Right lung (tissue), 2 donors: ENCODE measurements at regions not wholly inside any gene's neighbourhood (a gene's known extent, or its start where the extent isn't known, plus 50 kb on each side); places are given as distances from the start of the nearest gene placed in this dataset.

ENCODE experiments used
- DNase-seq, 2 donors: peaks; one replicate each; pipeline ENCODE4 v3.0.0-alpha.2; 2013

DNA sequence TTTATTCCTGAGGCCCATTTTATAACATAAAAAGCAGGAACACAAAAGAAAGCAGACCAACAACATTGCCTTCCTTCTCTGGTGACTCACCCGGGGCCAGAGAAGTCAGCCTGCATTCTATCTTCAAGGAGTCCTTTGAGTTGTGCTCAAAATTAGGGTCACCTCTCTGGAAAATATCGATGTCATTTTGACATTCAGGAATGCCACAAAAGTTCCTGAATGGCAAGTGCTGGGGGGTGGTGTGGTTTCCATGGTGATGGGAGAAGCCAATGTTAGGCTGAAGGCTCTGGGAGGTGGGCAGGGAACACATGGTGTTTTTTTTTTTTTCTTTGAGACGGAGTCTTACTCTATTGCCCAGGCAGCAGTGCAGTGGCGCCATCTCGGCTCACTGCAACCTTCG, 159.6 kb downstream of the HAPSTR1 start:
- no peak for DNase-seq

DNA sequence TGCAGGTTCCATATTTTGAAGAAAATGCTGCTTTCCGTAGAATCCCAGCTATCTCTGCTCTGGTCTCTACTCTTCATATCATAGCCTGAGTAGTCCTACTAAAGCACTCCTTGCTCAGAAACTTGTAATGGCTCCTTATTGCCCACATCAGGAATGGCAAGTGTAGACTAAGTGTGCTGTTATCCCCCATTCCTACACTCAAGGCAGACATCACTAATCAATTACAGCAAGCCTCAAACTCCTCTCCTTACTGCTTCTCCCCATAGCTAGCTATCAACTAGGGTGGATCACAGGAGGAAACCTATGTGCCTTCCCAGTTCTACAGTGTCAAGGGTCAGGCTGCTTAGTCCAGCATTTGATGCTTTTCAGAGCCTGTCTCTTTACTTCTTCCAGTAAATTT, 163.4 kb downstream of the HAPSTR1 start:
- DNase-seq = no peak

DNA sequence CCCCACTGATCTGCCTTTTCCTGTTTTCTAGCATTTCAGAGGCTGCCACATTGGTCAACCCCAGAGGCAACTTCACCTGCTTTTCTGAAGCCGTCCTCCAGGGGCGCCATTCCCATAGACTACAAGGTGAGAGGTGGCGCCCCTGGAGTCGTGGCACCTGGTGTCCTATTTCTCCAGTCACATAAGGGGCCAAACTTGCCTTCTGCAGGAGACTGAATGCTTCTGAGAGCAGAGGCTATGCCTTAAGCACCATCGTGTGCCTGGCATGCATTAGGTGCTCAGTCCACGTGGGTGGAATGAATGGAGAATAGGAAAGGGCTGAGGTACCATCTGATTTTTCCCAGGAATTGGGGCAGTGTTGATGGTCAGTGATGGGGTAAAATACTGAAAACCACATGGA, 164.8 kb downstream of the HAPSTR1 start:
- DNase-seq = no peak

DNA sequence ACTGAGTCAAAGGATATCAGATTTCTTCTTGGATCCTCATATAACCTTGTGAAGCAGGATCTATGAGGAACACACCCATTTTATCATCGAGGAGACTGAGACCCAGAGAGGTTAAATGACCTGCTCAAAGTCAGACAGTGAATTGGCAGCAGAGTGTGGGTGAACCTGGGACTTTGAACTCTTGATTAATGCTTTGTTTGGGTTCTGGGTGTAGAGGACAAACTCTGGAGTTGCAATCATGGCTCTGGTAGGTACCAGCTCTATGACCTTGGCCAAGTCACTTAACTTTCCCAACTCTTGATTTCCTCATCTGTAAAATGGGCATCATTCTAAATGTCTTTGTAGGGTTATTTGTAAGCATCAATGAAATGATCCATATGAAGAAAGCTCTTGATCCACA, 166.4 kb downstream of the HAPSTR1 start:
- DNase-seq = no peak

DNA sequence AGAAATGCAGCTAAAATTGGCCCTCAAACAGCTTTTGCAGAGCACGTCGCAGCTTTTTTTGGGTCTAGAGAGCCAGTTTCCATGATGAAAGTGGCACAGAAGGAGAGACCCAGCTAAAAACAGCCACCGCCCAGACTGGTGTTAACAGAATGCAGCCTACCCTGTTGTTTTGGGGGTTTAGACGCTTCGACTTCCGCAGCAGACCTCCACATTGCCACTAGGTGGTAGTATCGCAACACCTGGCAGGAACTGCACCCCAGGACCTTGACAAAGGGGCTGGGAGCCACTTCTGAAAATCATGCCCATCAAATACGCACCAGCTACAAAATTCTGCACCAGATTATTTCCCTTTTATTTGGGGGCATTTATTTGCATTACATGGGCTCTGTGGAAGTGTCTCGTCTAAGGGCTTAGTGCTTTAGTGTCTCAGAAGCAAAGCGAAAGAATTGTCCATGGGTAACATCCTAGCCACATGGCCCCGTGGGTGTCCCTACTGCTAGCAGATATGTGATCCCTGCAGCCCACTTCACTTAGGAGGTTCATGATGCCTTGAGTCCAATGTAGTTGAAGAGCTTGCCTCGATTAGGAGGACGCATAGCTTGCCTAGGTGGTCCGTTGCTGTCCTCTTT, 167.1 kb downstream of the HAPSTR1 start:
- peak in 1 of 2 donors; percentile 23 for DNase-seq

DNA sequence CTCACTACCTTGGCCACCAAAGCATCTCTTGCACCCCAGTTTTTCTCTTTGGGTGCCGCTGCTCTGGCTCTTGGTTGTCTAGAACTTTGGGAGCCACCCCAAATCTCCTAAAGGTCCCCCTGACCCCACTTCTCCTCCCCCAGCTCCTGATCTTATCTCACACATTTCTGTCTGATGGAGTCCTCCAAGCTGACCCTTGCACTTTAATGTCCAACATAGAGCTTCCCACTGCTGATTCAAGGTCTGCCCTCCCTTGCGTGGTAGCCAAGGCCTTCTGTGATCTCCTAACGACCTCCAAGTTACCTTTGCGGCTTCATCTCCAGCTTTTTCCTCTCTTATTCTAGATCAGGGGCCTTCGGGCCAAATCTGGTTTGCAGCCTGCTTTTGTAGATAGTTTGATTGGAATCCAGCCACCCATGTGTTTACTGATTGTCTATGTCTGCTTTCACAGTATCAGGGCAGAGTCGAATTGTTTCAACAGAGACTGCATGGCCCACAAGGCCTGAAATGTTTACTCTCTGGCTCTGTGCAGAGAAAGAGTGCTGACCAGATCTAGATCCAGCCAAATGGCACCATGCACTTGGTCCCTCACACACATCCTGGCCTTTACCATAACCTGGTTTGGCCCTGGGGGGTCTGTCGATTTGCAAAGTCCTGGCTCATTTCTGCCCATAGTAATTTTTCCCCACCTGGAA, 168.6 kb downstream of the HAPSTR1 start:
- peak in 1 of 2 donors; percentile 19 for DNase-seq

DNA sequence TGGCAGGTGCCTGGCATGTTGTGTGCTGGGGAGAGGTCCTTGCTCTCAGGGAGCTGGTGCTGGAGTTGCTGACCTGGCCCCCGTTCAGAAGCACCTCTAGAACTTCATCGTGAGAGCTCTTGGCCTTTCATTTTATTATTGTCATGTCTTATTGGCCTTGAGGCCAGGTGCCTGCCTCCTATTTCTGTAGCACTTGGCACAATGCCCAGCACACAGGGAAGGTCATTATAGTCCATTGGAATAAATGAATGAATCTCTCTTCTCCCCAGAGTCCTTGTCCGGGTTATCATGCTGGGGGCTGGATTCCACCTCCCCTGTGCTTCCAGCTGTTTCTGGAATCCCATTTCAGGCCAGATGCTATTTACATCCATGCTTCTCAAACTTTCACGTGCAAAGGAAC, 169.2 kb downstream of the HAPSTR1 start:
- DNase-seq = no peak

DNA sequence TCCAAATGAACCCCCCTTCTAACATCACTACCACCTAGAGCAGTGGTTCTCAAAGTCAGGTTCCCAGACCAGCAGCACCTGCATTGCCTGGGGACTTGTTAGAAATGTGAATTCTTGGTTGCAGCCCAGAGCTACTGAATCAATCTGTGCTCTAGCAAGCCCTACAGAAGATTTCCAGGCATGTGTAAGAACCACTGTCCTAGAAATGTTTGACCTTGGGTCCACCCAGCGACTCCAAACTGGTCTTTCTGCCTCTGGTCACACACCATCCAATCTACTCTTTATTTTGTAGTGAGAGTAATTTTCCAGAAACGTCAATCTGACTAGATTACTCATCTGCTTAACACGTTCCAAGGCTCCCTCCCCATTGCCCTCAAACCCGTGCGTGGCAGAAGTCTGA, 169.9 kb downstream of the HAPSTR1 start:
- DNase-seq = no peak

DNA sequence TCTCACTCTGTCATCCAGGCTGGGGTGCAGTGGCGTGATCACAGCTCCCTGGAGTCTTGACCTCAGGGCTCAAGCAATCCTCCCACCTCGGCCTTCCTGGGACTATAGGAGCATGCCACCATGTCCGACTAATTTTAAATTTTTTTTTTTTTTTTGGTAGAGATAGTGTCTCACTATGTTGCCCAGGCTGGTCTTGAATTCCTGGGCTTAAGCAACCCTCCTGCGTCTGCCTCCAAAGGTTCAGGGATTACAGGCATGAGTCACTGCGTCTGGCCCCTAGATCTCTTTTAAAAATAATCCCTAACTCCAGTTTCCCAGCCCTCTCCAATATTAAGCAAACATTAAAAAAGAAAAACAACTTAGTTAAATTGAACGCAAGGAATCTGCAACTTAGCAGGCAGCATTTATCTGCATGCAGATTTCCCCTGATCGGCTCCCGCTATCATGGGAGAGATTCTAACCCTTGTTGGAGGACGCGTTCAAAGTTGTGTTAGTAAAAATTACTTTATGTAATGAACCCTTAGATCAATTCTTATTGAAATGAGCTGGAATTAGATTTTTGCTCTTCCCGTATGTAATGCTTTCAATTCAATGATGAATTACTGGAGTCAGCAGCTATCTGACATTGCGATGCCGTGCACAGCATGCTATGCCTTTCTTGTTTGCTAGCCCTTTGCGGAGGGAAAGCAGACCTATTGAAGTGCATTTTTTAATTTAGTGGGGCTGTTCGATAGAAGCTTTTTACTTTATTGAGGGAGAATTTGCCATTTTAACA, 171.7 kb downstream of the HAPSTR1 start:
- DNase-seq = no peak

DNA sequence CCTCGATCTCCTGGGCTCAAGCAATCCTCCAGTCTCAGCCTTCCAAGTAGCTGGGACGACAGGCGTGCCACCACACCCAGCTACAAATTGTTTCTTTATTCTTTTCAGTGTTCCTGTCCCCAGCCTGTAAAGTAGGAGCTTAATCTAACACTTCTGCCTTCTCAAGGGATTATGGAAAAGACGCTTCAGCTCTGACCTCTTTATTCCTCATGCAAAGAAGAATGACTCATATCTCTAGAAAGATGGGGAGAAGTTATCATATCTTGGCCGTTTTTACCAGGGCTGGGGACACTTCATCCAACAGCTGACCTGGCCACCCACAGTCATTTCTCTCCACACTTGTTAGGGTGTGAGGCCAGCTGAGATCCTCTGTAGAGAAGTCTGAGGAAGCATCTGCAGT, 172.6 kb downstream of the HAPSTR1 start:
- DNase-seq = no peak

DNA sequence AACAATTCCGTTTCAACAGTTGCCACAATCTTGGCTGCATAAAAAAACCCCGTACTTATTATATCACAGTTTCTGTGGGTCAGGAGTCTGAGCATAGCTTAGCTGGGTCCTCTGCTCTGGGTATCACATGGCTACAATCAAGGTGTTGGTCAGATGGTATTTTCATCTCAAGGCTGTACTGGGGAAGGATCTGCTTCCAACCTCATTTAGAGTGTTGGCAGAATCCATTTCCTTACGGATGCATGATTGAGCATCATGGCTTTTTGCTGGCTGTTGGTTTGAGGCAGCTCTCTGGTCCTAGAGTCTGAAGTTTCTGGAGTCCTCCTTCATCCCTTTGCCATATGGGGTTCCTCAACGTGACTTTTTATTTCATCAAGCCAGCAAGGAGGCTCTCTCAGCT, 177.0 kb downstream of the HAPSTR1 start:
- no peak for DNase-seq

DNA sequence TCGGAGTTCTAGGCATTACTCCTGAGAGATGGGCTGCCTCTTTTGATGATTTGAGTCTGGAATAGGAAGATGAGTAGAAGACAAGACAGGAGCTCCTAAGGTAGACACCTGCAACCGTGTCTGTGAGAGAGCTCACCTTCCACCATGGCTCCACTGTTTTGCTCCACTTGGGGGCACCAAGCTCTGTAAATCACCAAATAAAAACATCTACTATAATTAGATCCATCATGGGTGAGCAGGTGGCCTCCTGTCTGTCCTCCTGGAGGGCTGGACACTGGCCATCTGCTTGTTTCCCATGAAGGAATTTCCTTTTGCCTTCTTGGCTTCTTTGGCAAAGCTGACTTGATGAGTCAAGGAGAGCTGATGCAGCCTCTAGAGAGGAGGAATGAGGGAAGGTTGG, 179.0 kb downstream of the HAPSTR1 start:
- DNase-seq = no peak

DNA sequence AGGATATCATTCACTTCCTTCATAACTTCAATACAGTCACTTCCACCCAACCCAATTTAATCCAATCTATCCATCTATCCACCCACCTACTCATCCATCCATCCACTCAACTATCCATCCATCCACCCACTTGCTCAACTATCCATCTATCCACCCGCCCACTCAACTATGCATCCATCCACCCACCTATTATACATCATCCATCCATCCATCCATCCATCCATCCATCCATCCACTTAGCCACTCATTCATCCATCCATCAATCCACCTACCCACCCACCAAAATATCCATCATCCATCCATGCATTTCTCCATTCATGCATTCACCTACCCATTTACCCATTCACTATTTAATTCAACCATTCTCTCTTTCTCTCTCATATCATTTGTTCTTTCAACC, 179.5 kb downstream of the HAPSTR1 start:
- DNase-seq = no peak

DNA sequence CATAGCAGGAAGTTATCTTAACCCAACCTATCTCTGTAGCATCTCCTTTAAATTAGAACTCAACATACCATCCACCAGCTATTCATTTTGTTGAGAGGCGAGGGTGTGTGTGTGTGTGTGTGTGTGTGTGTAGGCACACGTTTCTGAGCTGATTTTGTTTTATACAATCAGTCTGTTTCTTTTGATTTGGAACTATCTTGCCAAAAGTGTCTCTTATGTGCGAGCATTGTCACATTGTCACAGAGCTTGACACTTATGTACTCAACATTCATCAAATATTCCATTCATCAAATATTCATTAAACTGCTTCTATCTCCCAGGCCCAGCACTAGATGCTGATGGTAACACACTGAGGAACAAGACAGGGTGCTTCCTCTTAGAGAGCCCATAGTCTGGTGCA, 180.4 kb downstream of the HAPSTR1 start:
- DNase-seq = no peak

DNA sequence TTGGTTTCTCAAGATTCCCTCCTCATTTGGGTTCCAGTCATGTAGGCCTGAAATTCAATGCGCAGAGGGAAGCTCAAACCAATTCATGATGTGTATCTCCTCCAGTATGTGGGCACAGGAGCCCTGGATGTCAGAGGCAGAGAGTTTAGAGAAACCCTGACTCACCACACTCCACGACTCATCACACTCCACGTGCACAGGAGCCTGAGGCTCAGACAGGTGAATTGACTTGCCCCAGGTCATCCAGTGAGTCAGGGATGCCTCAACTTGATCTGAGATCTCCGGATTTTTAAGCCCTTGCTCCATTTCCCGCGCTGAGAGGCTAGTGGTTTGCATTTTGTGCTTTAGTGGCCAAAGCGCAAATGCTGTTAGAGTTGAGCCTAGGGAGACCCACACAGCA, 183.9 kb downstream of the HAPSTR1 start:
- DNase-seq = no peak

DNA sequence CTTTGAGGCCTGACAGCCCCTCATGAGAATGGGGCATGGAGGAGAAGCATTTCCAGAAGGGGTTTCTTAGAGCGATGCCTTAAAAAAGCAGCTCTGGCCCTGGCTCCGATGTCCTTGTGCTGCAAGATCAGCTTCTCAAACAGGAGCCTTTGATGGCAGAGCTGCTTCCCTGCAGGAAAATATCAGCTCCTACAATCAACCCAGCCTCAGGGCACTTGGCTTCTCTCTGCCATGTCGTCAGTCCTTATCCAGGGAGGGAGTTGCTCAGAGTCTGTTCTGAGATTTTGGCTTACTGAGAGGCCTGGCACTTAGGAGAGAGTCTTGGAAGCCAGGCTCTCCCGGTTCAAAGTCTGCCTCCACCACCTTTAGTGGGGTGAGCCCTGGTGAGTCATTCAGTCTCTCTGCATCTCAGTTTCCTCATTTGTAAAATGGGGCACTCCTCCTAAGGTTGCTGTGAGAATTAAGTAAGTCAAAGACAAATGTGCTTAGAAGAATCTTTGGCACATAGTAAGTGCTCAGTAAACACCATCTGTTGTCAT, 184.4 kb downstream of the HAPSTR1 start:
- DNase-seq = no peak

DNA sequence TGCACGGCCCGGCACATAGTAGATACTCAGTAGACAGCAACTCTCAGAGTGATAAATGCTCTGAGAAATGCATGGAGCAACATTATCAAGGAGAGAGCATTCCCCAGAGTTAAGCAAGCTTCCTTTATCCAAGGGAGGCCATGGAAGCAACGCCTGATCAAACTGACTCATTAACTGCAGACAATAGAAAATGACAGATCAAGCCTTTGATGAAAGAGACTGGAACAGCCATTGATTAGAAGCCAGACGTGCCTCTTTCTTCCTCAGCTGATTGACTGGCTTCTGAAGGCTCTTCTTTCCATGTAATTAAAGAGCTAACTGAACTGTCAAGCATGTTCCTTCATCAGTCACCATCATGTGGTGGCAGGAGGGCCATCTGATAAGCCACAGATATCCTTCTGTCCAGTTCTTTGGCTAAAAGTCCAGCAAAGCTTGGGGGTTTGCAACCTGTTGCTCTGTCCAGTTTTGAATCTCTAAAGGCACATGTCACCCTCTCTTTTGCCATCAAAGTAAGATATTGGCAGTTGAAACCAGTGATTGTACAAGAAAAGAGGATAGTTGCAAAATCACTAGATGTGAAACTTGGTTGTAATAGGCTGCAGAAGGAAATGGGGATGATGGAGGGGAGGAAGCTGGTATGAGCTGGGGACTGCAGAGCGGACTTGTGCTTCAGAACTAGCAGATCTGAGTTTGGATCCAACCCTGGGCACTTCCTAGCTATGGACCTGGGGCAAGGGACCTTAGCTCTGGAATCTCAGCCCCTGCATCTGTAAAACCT, 188.0 kb downstream of the HAPSTR1 start:
- no peak for DNase-seq

DNA sequence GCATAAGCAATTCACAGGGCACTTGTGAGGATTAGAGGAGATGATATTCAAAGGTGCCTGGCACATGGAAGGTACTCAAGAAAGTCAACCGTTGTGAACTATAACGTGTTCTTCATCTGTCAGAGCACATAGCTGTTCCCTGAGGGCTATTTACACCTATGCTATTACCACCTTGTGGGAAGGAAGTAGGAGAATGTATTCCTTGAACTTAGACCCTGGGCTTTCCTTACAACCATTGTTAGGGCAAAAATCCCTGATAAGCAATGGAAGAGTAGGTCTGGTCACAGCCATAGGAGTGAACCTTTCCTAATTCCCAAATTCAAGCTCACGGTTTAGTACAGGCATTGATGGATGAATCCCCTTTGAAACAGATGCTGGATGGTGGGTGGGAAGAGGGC, 188.6 kb downstream of the HAPSTR1 start:
- DNase-seq = no peak

DNA sequence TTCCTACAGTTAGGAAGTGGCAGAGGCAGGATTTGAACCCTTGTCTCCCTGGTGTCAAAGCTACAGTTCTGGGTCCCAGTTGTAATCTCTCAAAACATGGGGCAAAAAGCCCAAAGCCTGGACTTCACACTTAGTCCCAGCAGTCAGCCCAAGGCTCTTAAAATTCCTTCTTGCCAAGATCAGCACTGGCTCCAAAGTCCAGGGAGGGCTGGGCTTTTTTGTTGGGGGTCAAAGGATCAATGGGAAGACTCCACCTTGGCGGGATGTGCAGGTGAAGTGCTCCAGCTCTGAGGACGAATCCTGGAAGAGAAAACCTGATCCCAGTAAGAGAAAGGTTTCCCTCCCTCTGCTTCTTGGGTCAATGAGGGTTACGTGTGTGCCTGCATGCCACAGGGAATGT, 195.5 kb downstream of the HAPSTR1 start:
- DNase-seq = no peak

DNA sequence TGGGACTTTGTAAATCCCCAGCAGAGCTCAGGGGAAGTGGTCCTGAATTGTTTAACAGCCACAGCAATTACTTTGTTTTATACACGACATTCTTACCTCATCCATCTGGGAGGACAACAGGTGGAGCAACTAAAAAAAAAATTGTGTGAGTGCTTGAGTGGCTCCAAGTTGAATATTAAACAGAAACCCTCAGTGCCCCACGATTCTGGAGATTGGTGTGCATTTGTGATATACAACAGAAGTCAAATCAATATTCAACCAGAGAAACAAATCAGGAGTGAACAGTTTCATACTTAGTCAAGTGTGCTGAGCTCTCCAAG, 204.8 kb downstream of the HAPSTR1 start:
- DNase-seq = no peak

DNA sequence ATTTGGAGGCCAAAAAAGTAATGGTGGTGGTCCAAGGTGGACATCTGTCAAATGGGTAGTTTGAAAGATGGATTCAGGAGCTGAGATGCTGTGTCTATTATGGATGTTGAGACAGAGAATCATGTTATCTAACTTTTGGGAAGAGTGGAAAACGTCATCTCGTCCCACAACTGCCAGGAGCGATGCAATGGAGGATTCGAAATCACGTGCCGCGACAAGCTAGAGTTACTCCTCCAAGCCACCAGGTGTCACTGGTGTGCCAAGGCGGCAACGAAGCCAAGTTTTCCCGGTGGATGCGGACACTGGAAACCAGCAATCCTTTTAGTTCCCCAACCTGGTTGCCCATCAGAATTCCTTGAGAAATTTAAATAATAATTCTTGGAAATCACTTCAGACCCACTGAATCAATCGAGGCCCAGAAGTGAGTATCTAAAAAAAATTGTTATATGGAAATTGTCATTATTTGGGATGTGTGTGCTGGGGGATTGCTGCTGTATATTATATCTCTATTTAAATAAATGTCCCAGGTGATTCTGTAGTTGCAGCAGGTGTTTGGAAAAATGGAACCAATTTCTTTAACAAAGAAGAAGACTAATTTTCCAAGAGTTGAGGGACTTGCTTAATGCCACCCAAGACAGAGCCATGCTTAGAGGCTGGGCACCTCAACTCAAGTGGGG, 206.1 kb downstream of the HAPSTR1 start:
- no peak for DNase-seq

DNA sequence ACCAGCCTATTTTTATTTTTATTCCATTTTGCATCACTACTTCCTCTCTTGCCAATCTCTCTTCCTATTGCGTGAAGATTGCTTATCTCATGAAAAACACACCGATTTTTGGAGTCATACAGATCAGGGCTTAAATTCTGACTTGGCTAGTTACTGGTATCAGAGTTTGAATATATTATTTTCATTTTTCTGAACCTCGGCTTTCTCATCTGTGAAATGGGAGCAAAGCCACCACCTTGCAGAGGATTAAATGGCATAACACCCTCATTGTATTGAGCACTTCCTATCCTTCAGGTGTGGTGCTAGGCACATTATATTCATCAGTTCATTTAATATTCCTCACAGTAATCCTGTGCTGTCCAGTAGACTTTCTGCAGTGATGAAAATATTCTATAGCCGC, 208.8 kb downstream of the HAPSTR1 start:
- no peak for DNase-seq
